Germinal center (tissue), 1 donor: ENCODE measurements at regions not wholly inside any gene's neighbourhood (a gene's known extent, or its start where the extent isn't known, plus 50 kb on each side); places are given as distances from the start of the nearest gene placed in this dataset.

Source experiments
- DNase-seq: peaks from one replicate; pipeline ENCODE4 v3.0.0; 2012; ENCODE audit warnings: mixed read lengths, low spot score

GRCh38 chr10:111347386-111348013 lies 270.7 kb downstream of the ADRA2A start:
- DNase-seq, result no peak

GRCh38 chr10:111348076-111348475 lies 271.2 kb downstream of the ADRA2A start:
- DNase-seq, result no peak

GRCh38 chr10:111354859-111355258 lies 278.0 kb downstream of the ADRA2A start:
- no peak for DNase-seq

GRCh38 chr10:111356571-111356970 lies 279.7 kb downstream of the ADRA2A start:
- no peak for DNase-seq

GRCh38 chr10:111357859-111358258 lies 281.0 kb downstream of the ADRA2A start:
- no peak for DNase-seq

- no peak for DNase-seq
Observed at GRCh38 chr10:111360260-111360925, 283.6 kb downstream of the ADRA2A start.

- DNase-seq, result no peak
Observed at GRCh38 chr10:111367531-111367930, 290.7 kb downstream of the ADRA2A start.

- no peak for DNase-seq
Observed at GRCh38 chr10:111370101-111370500, 293.3 kb downstream of the ADRA2A start.

- DNase-seq, result no peak
Observed at GRCh38 chr10:111373696-111374095, 296.9 kb downstream of the ADRA2A start.

GRCh38 chr10:111379534-111380187 lies 302.8 kb downstream of the ADRA2A start:
- DNase-seq, result no peak

GRCh38 chr10:111384556-111384955 lies 307.7 kb downstream of the ADRA2A start:
- DNase-seq, result no peak

- DNase-seq, result no peak
Observed at GRCh38 chr10:111390813-111391563, 314.2 kb downstream of the ADRA2A start.

- DNase-seq, result no peak
Observed at GRCh38 chr10:111392159-111392558, 315.3 kb downstream of the ADRA2A start.

- no peak for DNase-seq
Observed at GRCh38 chr10:111392910-111393309, 316.1 kb downstream of the ADRA2A start.

- no peak for DNase-seq
Observed at GRCh38 chr10:111410740-111411139, 333.9 kb downstream of the ADRA2A start.

- no peak for DNase-seq
Observed at GRCh38 chr10:111425459-111425858, 348.6 kb downstream of the ADRA2A start.

GRCh38 chr10:111429288-111430028 lies 352.6 kb downstream of the ADRA2A start:
- DNase-seq, result no peak

GRCh38 chr10:111430070-111430469 lies 353.2 kb downstream of the ADRA2A start:
- DNase-seq, result no peak

GRCh38 chr10:111432588-111432987 lies 355.8 kb downstream of the ADRA2A start:
- no peak for DNase-seq

GRCh38 chr10:111435871-111436270 lies 359.0 kb downstream of the ADRA2A start:
- no peak for DNase-seq

GRCh38 chr10:111439034-111439842 lies 362.4 kb downstream of the ADRA2A start:
- DNase-seq, result no peak
